GM12892 (cell line): ENCODE measurements at regions not wholly inside any gene's neighbourhood (a gene's known extent, or its start where the extent isn't known, plus 50 kb on each side); places are given as distances from the start of the nearest gene placed in this dataset.

Source experiments
- DNase-seq: peaks from one replicate; pipeline ENCODE4 v3.0.0; 2011; ENCODE audit not compliant: insufficient read length
- FAIRE-seq: peaks from 2 replicates; lab custom pipeline; 2011; peaks lifted over from hg19 to GRCh38; lab: Jason Lieb, UNC
- POLR2A ChIP-seq: IDR thresholded peaks from 2 replicates; pipeline ENCODE4 v1.6.1; 2011; ENCODE audit warnings: low read depth, low read length, control low read depth
- POLR2AphosphoS5 ChIP-seq: IDR thresholded peaks from 2 replicates; pipeline ENCODE4 v1.6.1; 2011; ENCODE audit warnings: low read depth, low read length, control low read depth
- TAF1 ChIP-seq: IDR thresholded peaks from 2 replicates; pipeline ENCODE4 v1.6.1; 2011; ENCODE audit warnings: low read depth, mild to moderate bottlenecking, control low read depth, low read length, borderline replicate concordance

DNA sequence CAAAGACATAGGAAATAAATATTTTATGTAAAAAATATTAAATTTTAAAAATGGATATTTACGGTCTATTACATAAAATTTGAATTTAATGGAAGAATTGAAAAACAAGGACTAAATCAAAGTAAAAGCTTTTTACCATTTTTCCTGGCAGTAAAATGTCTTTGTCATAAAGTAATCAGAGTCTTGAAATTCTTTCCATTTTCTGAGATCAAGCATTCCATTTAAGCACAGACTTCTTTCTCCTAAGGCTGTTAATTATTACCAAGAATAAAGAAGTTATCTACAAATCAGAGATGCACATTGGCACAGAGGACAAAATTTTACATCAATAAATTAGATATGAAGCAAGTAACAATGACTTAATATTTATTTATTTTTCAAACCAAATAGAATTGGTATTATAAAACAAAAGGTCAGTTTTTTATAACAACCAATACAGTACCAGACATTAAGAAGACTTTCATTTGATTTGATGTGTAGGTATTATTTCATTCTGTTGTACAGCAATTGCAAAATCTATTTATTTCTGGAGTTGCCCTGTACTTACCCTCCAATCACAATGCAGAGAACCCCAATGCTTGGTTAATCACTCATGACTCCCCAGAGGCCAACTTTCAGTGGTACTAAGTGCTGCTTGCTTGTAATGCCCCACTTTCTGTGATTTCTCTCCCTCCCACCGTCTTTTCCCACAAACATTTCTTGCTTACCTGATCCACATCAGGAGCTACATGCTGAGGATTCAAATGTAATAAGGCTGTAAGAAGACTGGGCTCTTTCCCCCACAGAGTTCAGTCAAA, 254.6 kb downstream of the GASK1B start:
- DNase-seq: no peak
- no peak for FAIRE-seq
- TF ChIP-seq TAF1 (no peak), POLR2AphosphoS5 (no peak), POLR2A (no peak)

- DNase-seq (no peak), FAIRE-seq (no peak)
- TF ChIP-seq POLR2A (no peak), TAF1 (no peak), POLR2AphosphoS5 (no peak)
Measured at GRCh38 chr4:157912212-157912611, 260.6 kb downstream of the GASK1B start.

DNA sequence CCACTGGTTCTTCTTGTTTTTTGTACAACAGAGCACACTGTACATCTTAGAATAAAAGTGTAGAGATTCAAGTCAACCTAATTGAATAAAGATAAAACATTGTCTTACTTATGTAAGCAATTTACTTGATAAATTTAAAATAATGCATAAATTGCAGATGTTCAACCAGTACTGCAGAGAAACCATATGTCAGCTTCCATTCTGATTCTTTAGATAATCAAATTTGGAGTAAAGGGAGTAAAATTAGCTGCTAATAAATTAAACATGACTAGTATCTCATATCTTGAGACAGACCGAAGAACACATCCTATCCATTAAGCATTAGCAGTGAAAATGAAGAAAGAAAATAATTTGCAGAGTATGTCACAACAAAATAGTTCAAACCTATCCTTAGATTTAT, 261.2 kb downstream of the GASK1B start:
- no peak for DNase-seq
- no peak for FAIRE-seq
- TF ChIP-seq POLR2A (no peak), POLR2AphosphoS5 (no peak), TAF1 (no peak)

GRCh38 chr4:157908691-157909090, 264.1 kb downstream of the GASK1B start:
- FAIRE-seq (no peak), DNase-seq (no peak)
- TF ChIP-seq TAF1 (no peak), POLR2A (no peak), POLR2AphosphoS5 (no peak)

DNA sequence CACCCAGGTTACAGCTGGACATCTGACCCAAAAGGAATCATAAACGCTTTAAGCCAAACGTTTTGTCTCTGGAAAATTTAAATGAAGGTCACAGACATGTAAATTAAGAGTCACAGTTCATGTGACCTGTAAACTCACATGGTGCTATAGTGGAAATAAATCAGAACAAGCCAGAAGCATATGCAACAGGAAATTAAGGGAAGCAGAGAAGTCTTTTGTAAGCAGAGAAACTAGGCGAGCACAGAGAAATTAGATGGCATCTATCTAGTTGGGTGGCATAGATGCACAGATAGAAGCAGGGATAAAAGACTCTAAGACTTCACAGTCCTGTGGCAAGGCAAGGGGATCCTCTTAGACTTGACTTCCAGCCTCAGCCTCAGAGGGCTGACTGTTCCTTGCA, 264.8 kb downstream of the GASK1B start:
- no peak for TF ChIP-seq POLR2A
- no peak for TF ChIP-seq POLR2AphosphoS5
- TF ChIP-seq TAF1: no peak
- no peak for DNase-seq

GRCh38 chr4:157907226-157907946, 265.4 kb downstream of the GASK1B start:
- TF ChIP-seq POLR2AphosphoS5: no peak
- TF ChIP-seq TAF1: no peak
- no peak for TF ChIP-seq POLR2A
- FAIRE-seq (no peak), DNase-seq (no peak)

More for the DNA sequence above, 264.8 kb downstream of the GASK1B start:
- FAIRE-seq: no peak

GRCh38 chr4:157898836-157899605, 273.8 kb downstream of the GASK1B start:
- DNase-seq (no peak), FAIRE-seq (no peak)
- TF ChIP-seq TAF1: no peak
- TF ChIP-seq POLR2AphosphoS5: no peak
- TF ChIP-seq POLR2A: no peak

DNA sequence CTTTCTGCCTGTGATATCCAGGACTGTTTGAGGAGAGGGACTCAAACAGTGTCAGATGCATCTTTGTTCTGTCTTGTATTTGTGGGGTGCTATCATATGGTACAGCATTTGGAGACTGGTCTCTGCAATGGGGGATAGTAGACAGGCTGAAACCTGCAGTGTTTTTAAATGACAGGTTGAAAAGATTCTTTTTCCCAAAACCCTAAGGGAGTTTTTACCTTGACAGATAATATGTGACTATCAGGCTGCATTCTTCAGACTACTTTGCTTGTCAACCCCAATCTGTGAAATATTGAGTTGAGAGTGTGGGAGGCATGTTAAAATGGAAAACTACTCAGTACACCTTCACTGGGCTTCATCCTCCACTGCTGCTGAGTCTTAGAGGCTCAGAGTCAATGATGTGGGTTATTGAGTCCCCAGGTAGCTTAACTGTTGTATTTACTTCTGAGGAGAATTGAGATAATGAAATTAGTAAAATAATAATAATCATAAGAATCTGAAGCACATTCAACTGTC, 274.9 kb downstream of the GASK1B start:
- no peak for FAIRE-seq

GRCh38 chr4:157896726-157897125, 276.1 kb downstream of the GASK1B start:
- DNase-seq: no peak
- TF ChIP-seq POLR2A (no peak), TAF1 (no peak), POLR2AphosphoS5 (no peak)
- no peak for FAIRE-seq

More for the DNA sequence above, 274.9 kb downstream of the GASK1B start:
- DNase-seq: no peak
- TF ChIP-seq POLR2AphosphoS5 (no peak), POLR2A (no peak), TAF1 (no peak)

GRCh38 chr4:157895205-157895604, 277.6 kb downstream of the GASK1B start:
- no peak for FAIRE-seq
- no peak for DNase-seq
- TF ChIP-seq TAF1 (no peak), POLR2A (no peak), POLR2AphosphoS5 (no peak)

DNA sequence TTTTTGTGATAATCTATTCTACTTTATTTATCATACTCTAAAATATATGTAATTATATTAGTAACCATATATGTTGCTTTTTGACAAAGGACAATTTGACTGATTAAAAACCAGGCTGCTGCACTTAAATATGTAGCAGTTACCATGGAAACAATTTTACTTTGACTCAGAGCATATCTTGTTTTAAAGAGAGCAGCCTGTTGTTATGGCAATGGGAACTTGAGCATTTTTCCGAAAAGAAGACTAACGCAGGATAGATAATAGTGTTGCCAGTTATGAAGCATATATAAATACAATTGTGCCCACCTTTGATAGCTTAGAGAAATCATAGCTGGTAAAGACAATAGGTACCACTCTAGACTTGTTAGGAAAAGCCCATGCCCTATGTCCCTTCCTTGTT, 283.0 kb downstream of the GASK1B start:
- TF ChIP-seq POLR2AphosphoS5: no peak
- no peak for TF ChIP-seq POLR2A
- no peak for TF ChIP-seq TAF1
- DNase-seq (no peak), FAIRE-seq (no peak)

DNA sequence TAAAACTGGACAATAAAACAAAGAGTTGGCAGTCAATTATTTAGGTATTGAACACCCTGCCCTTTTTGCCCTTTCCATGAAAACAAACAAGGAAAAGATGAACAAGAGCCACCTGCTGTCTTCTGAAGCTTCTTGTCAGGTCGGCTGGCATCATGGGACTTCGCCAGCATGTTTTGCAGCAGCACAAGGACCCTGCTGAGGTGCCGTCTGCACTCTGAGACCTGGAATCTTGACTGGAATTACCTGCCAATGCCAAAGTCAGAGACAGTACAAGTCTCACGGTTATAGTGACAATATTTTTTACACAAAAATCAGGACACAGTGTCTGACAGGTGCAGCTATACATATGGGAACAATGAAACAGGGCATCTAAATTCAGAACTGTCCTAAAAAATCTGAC, 284.5 kb downstream of the GASK1B start:
- no peak for DNase-seq
- TF ChIP-seq TAF1 (no peak), POLR2AphosphoS5 (no peak), POLR2A (no peak)
- FAIRE-seq: no peak
